GM21447 (cell line): ENCODE measurements at regions not wholly inside any gene's neighbourhood (a gene's known extent, or its start where the extent isn't known, plus 50 kb on each side); places are given as distances from the start of the nearest gene placed in this dataset.

Experiments used
- ATAC-seq: cut with Tn5 transposase; IDR thresholded peaks from one replicate; pipeline ENCODE4 v1.9.1; 2021; ENCODE audit not compliant: unreplicated experiment

DNA sequence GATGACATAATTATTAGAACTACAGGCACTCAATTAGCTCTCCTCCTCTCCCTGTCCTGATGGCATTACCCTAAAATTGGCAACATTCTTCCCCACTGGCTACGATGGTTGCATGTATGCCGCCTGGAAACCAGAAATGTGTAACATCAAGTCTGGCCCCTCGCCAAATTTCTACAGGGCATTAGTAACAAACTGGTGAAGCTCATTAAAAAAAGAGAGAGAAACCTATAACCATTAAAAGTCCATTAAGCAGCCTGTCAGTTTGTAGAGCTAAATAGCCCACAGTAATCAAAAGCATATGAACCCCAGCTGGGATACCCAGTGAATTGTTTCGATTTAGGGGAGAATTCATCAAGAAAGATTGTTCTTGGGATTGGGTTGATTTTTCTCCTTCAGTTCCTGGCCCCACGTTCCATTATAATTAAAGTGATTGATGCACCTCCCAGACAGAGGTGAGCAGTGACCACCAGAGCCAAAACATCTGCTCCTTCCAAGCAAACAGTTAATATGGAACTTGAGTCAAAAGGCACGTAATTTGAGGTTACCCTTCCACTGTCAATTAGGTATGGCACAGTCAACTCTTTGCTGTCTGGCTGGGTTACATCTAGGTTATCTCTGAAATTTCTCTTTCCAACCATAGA lies 208.6 kb downstream of the C1D start:
- ATAC-seq = no peak

DNA sequence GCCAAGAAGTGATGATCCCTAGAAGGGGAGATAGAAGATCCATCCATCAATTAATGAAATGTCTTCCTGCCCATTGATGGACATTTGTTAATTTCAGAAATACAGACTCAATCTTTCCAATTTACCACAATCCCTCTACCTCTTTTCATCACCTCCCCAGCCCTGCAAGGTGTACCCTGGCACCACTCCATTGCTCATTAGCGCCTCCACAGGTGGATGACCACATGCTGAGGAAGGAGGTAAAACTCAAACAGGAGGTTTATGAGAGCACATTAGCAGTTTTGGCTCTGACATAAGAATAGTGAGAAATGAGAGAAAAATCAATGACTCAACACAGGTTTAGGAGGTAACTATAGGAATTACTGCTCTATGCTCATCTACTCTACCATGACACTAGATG lies 208.0 kb downstream of the C1D start:
- ATAC-seq = no peak

DNA sequence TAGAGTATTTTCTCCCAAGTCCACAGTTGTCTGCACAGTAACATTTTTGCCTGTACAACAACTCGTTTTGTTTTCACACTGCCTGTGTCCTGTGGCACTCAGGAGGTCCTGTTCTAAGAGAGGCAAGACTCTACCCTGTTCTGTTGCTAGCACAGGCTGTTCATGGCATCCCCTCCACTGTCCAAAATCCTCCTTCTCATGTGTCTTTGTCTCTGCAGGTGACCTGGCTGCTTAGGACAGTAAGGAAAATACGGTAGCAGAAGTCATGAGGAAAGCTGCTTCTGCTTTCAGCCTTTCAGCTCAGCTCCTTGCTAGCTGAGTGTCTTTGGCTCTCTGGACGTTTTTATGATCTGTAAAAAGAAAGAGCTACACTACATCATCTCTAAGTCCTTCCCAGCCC lies 205.9 kb downstream of the C1D start:
- no peak for ATAC-seq

DNA sequence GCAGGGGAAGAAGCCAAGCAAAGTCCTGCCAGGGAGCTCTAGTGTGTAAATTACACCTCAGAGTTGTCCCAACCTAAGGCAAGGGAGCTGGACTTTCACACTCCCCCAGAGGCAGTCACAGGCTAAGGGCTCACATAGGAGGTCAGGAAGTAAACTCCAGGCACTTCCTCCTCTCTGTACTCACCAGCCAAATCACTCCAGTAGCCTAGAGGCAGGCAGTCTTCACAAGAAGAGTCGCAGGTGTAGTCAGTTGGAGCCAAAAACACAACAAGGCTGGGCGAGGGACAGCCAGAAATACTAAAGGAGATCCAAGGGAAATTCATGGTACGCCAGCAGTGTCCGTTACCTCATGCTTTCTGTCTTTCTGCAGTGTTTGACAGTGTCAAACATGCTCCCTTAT lies 205.0 kb downstream of the C1D start:
- ATAC-seq = no peak

DNA sequence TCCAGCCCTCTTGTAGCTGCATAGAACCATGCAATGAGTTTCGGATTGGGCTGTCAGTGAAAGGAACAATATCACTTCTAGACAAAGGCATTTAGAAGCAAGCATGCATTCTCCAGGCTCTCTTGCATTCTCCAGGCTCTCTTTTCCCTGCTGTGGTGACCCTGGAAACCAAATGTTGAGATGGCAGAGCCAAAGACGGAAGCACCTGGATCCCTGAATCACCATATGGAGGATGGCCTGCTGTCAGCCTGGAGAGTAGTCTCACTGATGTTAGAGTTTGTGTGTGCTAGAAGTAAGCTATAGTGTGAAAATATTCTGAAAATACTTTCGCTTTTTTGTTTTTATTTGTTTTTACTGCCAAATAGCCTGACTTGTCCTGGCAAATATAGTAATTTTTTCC lies 203.9 kb downstream of the C1D start:
- no peak for ATAC-seq

DNA sequence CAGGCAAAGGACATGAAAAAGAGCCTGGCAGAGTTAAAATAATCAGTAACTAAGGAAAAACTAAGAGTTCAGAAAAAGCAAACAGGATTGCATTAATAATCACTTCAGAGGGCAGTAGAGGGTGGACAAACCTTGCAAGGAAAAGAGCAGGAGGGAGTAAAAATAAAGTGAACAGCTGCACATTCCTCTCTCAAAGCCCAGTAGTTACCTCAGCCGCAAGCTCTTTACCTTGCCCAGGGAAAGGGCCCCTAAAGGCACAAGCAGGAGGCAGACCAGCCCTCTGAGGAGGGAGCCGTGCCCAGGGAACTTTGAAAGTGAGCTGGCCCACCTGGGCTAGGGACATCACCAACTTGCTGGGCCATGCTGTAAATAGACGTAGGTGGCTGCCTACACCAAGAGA lies 196.9 kb downstream of the C1D start:
- no peak for ATAC-seq

DNA sequence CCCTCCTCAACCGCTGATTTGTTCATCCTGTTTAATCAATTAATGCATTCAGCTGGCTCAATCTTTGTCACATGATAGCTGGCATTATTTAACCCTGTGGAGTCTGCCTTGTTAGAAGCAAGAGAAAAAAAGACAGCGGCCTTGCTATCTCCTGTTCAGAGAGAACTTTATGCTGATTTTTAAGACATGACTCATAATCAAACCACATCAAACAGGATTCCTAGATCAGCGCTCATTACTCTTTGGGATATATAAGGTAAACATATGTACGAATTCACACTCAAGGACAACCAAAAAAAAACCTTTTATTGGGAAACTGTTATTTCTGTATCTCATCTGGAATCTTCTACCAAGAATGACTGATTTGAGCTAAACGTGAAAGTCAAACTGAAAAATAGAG lies 195.1 kb downstream of the C1D start:
- ATAC-seq = no peak

DNA sequence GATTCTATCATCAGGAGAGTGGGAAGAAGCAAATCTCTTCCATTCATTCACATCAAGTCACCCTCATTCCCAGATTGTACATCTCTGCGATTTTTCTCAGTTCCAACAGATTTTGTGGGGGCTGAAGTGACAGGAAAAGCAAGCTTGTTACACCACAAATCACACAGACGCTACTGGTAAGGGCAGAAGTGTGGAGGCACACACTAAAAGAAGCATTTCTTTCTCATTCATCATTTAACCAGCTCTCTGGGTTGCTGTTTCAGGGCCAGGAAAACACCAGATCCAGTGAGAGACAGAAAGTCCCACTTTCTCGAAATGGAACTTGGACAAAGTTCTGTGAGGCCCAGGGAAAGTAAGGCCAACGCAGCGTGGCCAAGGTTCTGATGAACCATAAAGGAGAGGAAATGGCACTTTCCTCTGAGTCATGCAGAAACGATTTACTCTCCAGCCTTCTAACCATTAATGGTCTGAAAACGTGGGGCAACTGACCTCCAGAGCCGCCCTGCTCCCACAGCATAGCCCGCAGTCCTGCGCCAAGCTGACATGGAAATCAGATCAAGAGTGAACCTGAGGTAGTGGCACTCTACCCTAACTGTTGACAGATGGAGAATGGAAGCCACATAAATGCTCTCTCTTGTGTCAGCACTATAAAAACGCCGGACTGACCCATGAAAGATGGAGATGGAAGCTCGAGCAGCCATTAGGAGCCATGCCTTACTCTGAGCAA lies 191.0 kb downstream of the C1D start:
- no peak for ATAC-seq

DNA sequence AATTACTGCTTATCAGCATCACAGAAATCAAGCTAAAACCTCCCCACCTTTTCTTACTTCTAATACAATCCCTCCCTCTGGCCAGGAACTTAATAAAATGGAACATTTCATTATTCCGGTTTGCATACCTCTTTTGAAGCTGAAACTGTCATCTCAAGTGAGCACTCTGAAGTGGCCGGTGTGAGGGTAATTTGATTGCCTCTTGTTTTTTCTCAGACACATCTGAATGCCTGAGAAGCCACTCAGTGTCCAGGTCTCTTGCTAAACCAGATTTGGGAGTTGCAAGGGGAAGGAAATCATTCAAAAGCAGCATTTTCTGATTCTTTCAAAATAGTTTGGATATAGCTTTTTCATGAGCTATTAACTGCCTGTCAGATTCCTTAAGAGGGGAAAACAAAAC lies 190.3 kb downstream of the C1D start:
- ATAC-seq = no peak

DNA sequence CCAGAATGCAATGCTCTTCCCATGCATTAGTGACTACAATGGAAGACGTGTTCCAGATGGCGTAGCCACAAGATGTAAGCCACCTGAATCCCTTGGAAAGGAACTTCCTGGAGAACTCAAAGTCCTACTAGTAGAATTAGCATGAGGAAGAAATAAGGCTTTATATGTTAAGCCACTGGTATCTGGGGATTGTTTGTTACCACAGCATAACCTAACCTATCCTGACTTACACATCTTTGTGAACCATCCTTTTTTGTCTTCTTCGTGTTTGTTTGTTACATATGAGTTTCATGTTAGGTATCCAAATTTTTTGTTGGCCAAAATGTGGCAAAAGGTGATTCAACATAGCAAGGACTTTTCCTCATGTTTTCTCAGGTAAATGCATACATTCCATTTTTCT lies 188.9 kb downstream of the C1D start:
- no peak for ATAC-seq

DNA sequence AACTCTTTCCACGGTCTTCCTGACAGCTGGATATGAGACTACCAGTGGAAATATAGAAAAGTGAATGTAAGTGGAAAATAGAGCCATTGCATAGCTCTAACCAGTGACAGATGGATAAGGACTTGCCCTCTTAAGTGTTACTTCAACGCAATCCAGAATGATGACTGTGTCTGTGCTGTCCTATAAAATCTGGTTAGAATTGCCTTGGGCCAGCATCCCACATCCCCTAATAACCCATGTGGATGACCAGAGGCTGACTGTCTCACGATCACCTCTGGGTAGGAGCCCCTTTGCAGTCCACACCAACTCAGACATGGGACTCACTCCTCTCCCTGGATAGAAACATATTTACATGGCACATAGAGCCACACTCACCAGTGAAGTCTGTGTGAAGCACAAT lies 186.6 kb downstream of the C1D start:
- ATAC-seq = no peak

DNA sequence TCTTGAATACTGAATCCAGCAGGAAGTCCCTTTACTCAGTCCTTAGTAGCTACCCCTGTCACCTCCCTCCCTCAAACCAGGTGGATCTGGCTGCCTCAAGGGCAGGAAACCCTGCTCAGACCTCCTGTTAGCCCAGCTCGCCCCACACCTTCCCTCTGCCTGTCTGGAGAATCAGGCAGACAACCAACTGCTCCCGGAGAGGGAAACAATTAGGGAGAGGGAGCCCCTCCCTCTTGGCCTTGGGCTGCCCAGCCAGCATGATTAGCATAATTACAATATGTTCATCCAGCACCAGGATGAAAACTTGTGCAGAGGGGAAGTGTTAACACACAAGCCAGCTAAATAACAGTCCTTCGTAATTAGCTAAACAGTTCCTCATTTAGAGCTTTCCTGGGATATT lies 185.5 kb downstream of the C1D start:
- no peak for ATAC-seq

DNA sequence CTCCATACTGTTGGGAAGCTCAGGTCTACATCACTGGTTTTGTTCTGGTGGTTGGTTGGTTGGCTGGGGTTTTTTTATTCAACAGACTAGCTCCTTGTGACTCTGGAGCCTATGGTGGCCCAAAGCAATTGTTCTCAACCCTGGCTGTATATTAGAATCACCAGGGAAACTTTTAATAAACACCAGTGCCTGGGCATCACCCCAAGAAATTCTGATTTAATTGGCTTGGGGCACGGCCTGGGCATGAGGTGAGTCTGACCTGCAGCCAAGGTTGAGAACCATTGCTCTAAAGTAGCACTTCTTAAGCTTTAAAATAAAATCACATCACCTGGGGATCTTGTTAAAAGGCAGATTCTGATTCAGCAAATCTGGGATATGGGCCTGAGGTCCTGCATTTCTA lies 184.1 kb downstream of the C1D start:
- no peak for ATAC-seq

DNA sequence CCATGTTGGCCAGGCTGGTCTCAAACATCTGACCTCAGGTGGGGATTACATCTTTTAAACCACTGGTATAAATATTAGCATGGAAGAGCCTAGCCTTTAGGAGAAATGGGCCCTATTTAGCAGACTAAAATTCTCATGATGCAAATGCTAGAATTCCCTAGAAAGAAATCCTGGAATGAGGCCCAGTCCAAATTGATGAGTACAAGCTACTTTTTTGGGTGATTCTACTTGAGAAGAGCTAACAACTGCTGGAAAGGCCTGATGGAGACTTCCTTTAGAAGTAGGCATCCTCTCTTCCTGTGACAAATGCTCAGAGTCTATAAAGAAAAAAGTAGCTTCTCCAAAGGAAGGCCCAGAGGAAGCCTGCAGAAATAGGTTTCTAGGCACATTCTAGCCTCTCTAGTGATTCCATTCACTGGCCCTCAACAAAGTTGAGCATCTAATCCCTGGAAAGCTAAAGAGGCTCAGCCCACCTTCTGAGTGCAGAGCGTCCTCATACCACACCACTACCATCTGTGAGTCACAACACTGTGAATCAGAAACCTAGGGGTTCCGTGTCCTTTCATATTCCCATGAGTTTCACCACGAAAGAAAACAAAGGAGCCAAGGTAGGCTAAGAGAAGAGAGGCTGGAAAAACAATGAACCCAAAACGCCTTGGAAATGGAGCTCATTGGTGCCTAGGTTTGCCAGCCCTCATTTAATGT lies 183.1 kb downstream of the C1D start:
- no peak for ATAC-seq

DNA sequence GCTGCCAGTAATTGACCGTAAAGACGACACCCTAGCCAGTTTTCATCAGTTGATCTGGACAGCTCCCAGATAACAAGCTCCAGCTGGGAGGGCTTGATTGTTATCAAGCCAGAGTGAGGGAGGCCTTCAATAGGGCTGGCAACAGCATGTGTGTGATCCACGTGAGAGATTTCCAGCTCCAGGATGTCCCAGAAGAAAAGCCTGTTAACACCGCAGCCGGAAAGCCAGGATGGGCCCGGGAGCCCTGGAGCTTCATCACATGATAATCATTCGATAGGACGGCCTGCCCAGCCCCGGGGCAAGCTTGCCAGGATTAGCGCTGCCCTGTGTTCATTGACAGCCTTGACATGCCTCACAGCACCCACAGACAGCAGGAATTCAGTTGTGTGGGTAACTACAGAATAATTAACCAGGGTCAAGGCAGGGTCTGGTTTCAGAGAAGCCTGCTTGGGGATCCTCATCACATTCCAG lies 182.5 kb downstream of the C1D start:
- no peak for ATAC-seq

DNA sequence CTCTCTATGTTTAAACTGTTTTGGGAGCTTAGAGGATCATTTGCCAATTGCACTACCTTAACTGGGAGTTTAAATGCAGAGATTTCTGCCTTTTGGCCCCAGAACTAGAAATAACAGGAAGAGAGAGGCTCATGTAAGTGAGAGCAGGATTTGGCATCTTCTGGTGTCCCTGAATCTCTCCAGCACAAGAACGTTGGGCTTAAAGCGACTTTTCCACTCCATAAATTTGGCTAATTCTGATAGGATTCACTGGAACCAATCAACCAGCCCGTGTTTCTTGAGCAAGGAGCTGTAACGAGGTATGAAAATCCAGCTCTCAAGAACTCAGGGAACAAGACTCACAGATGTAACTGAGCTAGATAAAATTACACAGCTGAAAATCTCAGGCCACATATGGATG lies 181.0 kb downstream of the C1D start:
- no peak for ATAC-seq

DNA sequence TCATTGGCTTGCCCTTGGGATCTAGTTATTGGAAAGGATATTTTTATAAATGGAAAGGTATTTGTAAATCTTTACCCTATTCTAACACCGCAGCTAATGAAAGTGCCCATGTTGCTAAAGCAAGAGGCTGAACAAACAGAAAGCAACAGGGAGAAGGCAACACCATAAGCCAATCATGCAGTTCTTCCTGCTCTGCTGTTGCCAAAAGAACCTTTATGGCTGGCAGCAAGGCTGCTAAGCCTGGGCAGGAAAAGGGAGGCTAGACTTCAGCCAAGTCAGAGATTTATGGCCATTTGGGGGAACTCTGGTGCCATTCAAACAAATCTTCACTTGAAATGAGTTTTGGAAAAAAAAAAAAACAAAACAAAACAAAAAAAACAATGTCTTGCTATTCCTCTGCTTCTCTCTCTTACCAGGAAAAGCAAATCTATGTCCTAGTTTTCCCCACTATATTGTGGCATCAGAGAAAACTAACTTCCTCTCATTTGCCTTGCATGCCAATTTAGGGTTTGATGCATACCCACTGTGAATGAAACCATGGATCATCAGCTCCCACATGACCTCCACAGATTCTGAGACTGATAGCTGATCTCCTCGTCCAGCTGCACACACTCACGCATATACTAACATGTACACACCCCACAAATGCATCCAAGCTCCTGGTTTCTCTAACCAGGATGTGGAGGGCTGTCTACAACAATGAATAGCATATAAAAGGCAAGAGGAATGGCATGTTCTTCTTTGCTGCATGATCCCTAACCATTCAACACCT lies 179.3 kb downstream of the C1D start:
- ATAC-seq = no peak

DNA sequence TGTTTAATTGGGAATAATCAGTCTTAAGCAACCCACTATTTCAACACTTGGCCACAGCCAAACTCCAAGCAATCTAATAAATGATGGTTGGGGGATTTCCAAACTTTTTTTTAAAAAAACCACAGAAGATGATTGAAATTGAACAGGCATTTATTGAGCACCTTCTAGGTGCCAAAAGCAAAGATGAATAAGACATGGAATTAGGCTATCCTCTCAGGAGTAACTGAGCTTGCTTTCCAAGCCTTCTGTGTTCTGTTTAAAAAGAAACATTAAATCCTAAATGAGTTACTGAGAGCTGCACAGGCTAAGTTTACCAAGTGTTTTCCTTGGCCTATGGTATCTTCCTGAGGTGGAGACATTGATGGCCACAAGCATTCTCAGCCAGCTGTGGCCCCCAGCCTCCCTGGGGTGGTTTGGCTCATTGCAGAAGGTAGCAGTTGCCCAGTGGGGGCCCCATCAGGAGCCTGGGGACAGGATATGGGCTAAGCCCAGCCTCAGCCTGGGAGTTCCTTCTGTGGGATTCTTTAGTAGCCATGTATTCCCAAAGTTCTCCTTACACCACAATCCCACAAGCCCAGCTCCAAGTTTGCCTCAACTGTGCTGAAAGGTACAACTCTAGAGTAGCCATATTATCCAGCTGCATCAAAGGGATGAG lies 174.3 kb downstream of the C1D start:
- ATAC-seq = no peak

DNA sequence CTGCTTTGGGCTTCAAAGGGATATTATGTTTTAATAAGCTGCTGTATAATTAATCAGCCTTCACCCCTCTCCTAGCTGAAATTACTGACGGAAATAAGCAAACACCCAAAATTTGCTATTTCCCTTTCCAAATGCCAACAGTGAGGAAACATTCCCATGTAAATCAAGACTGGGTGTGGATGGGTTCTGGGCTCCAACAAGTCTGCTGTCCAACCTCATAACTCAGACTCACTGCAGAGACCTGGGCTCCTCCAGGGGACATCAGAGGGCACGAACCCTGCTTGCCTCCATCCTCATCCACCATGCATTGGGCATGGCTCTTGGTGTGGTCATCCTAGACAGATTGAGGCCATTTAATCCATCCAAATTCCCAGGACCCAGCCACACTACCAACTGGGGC lies 173.7 kb downstream of the C1D start:
- ATAC-seq = no peak

DNA sequence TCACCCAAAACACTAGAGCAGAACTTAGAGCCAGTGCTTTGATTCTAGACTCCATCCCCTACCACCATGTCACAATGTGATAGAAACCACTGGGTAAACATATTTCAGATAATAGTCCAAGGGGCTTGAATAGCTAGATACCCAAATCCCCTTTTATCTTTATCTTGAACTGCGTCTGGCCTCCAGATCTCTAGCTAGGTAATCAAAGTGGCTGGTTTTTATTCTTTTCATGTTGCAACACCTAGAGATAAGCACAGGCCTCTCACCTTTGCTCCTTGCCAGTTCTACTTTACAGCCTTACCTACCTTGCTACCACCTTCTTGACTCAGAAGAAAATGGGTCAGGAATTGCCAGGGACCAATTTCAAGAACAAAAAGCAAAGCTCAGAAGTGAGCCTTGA lies 171.2 kb downstream of the C1D start:
- ATAC-seq = no peak

DNA sequence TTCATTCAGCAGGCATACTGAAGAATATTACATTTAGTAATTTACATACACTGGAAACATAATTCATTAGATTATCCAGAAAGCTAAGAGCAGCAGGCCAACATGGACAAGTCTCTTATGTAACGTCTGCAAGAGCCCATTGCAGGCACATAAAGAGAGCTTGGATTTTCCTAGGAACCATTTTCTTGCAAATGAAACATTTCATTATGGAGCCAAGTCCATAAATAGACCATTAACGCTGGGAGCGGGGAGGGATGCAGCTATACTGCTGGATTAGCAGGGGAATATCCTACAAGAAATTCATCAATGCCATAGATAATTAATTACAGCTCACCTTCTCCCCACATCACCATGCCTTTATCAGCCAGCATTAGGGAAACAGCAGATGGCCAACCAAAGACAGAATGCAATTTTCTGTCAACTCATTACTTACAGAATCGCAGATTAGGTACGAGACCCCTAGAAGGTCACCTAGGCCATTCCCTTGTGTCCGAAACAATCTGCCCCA lies 170.4 kb downstream of the C1D start:
- no peak for ATAC-seq
